HEK293 (cell line): ENCODE measurements at regions not wholly inside any gene's neighbourhood (a gene's known extent, or its start where the extent isn't known, plus 50 kb on each side); places are given as distances from the start of the nearest gene placed in this dataset.

Source experiments
- CTCF ChIA-PET: fragments of 350-600 bp; formaldehyde crosslinking; extraction: SDS; loops from one replicate; lab custom pipeline; 2021; ENCODE audit warnings: antibody characterized with exemption; lab: Yijun Ruan, JAX
- POLR2A ChIA-PET: fragments of 300-600 bp; formaldehyde crosslinking; extraction: SDS; loops from one replicate; lab custom pipeline; 2020; ENCODE audit warnings: antibody characterized with exemption, inconsistent platforms; lab: Yijun Ruan, JAX
- H3K27ac ChIP-seq: fragments of 200-500 bp; sonication (Bioruptor generic); 2 replicates; pipeline ENCODE4 v1.5.1; 2014; ENCODE audit warnings: low read depth, low read length, control low read depth, inconsistent platforms; ENCODE audit errors: extremely low read depth
- H3K36me3 ChIP-seq, 2 experiments: fragments of 200-500 bp in 1 of 2; sonication (Bioruptor generic) in 1 of 2; 1 replicate in 1 of 2; 2 replicates in 1 of 2; pipeline ENCODE4 v1.5.1; 2014 to 2017; ENCODE audit warnings: inconsistent platforms in 2 of 2, low read length in 2 of 2; ENCODE audit not compliant: control insufficient read depth in 2 of 2, insufficient read depth in 1 of 2
- H3K4me1 ChIP-seq: fragments of 200-500 bp; sonication (Bioruptor generic); 2 replicates; pipeline ENCODE4 v1.5.1; 2014; ENCODE audit warnings: mild to moderate bottlenecking, low read length, inconsistent platforms; ENCODE audit not compliant: control insufficient read depth, insufficient read depth
- H3K4me3 ChIP-seq: 2 replicates; pipeline ENCODE4 v1.5.1; 2011; ENCODE audit warnings: low read depth, mild to moderate bottlenecking, control low read depth, low read length, moderate library complexity
- H3K9me3 ChIP-seq: fragments of 200-500 bp; sonication (Bioruptor generic); 2 replicates; pipeline ENCODE4 v1.5.1; 2014; ENCODE audit warnings: low read depth, low read length, inconsistent platforms; ENCODE audit not compliant: control insufficient read depth, insufficient read depth
- ZBTB48 ChIP-seq: fragments of 450-650 bp; formaldehyde crosslinking; IDR thresholded peaks from 2 replicates; pipeline ENCODE4 v1.5.1; 2016; ENCODE audit warnings: missing biosample characterization, missing genetic modification characterization
- ZNF112 ChIP-seq: fragments of 450-650 bp; formaldehyde crosslinking; IDR thresholded peaks from 2 replicates; pipeline ENCODE4 v1.5.0; 2017; ENCODE audit warnings: missing biosample characterization, missing genetic modification characterization
- ZNF121 ChIP-seq: fragments of 450-650 bp; formaldehyde crosslinking; IDR thresholded peaks from 2 replicates; pipeline ENCODE4 v1.5.1; 2016; ENCODE audit warnings: missing biosample characterization, missing genetic modification characterization
- ZNF292 ChIP-seq: fragments of 450-650 bp; formaldehyde crosslinking; IDR thresholded peaks from 2 replicates; pipeline ENCODE4 v1.5.1; 2016; ENCODE audit warnings: low read depth, missing biosample characterization, missing genetic modification characterization, borderline replicate concordance
- ZNF354C ChIP-seq: fragments of 450-650 bp; formaldehyde crosslinking; IDR thresholded peaks from 2 replicates; pipeline ENCODE4 v1.5.1; 2016; ENCODE audit warnings: missing biosample characterization, missing genetic modification characterization, low read depth, borderline replicate concordance
- ZNF629 ChIP-seq: fragments of 450-650 bp; formaldehyde crosslinking; IDR thresholded peaks from 2 replicates; pipeline ENCODE4 v1.5.1; 2017; ENCODE audit warnings: missing biosample characterization, missing genetic modification characterization
- ZNF776 ChIP-seq: fragments of 450-650 bp; formaldehyde crosslinking; IDR thresholded peaks from 2 replicates; pipeline ENCODE4 v1.5.0; 2017; ENCODE audit warnings: missing biosample characterization, missing genetic modification characterization, borderline replicate concordance
- ZNF791 ChIP-seq: fragments of 450-650 bp; formaldehyde crosslinking; IDR thresholded peaks from 2 replicates; pipeline ENCODE4 v1.5.1; 2016; ENCODE audit warnings: missing biosample characterization, missing genetic modification characterization

DNA sequence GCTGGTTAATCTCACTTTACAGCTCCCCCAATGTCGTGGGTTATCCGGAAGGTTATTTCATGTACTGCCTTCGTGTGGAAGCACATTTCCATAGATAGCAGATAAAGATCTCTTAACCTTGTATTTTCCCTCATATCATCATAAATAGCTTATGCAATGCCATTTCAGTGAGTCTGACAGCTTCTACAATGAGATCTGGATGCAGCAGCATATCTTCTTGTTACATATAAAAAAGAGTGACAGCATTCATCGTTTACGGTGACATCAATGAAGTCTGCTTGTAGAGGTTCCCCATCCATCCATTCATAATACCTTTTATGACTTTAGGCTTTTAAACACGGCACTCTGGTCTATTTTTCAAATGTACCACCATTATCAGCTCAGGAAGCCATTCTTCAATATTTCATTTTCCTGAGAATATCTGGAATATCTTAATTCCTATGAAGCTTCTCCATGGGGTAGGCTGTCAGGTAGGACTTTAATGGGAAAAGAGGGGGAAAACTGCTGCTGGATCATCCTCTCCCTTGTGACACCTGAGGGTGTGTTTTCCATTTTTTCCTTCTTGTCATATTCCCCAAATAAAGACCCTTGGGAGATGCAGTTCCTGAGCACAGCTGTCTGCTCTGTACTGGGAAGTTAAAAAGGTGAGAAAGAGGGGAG, 51.9 kb upstream of the CTBP2 start:
- ChIA-PET POLR2A (no interaction called here), CTCF (interaction anchor here (0.9 kb wide), 1 partner anchor 220 kb away, joined by 3 read pairs; no protein-coding TSS in a partner anchor)
- TF ChIP-seq ZNF791 (tag by site-specific recombination) (no peak), ZNF629 (tag by site-specific recombination) (no peak), ZNF354C (tag by site-specific recombination) (no peak), ZNF776 (tag by site-specific recombination) (no peak), ZNF292 (tag by site-specific recombination) (no peak), ZNF121 (tag by site-specific recombination) (no peak), ZBTB48 (tag by site-specific recombination) (no peak), ZNF112 (tag by site-specific recombination) (no peak)

More for the DNA sequence above, 51.9 kb upstream of the CTBP2 start:
- H3K4me3 ChIP-seq: no peak overlapping the region
- H3K9me3 ChIP-seq: no peaks in the 10 kb centered on the region
- no peaks in the 10 kb centered on the region for H3K36me3 ChIP-seq
- peaks cover 7% of the 10 kb centered on the region; the same call in 1 of the 2 replicates for H3K4me1 ChIP-seq
- H3K27ac ChIP-seq: no peak overlapping the region
